Peyer's patch (tissue), 4 donors: ENCODE measurements at regions not wholly inside any gene's neighbourhood (a gene's known extent, or its start where the extent isn't known, plus 50 kb on each side); places are given as distances from the start of the nearest gene placed in this dataset.

Experiments used
- DNase-seq, 3 donors: peaks; one replicate each; pipeline ENCODE4 v3.0.0-alpha.2; 2017 to 2019
- H3K27ac ChIP-seq, 4 donors: fragments of 200-600 bp; sonication (generic); one replicate each; pipeline ENCODE4 v1.5.1; 2016 to 2019
- H3K27me3 ChIP-seq, 2 donors: fragments of 200-600 bp; sonication (generic); one replicate each; pipeline ENCODE4 v1.5.1; 2019
- H3K36me3 ChIP-seq, 3 donors: fragments of 200-600 bp; sonication (generic); one replicate each; pipeline ENCODE4 v1.5.1; 2016 to 2019
- H3K4me1 ChIP-seq, 4 donors: fragments of 200-600 bp; sonication (generic); one replicate each; pipeline ENCODE4 v1.5.1; 2016 to 2019
- H3K4me3 ChIP-seq, 4 donors: fragments of 200-600 bp; sonication (generic); 1 replicate in 3 of 4; 2 replicates in 1 of 4; pipeline ENCODE4 v1.5.1; 2016 to 2019; ENCODE audit warnings: mild to moderate bottlenecking in 1 of 4
- H3K9me3 ChIP-seq, 4 donors: fragments of 200-600 bp; sonication (generic); one replicate each; pipeline ENCODE4 v1.5.1; 2016 to 2019; ENCODE audit warnings: mild to moderate bottlenecking in 1 of 4
- CTCF ChIP-seq, 6 experiments: fragments of 450-650 bp in 4 of 6; fragments of 200-600 bp in 2 of 6; sonication (generic) in 1 of 6; IDR thresholded peaks; one replicate each; pipeline ENCODE4 v1.5.1; 2017 to 2019; ENCODE audit warnings: antibody characterized with exemption in 6 of 6, mild to moderate bottlenecking in 3 of 6, moderate library complexity in 1 of 6
- POLR2A ChIP-seq, 2 donors: fragments of 450-650 bp; IDR thresholded peaks; one replicate each; pipeline ENCODE4 v1.5.1; 2017; ENCODE audit warnings: antibody characterized with exemption in 2 of 2, mild to moderate bottlenecking in 2 of 2, moderate library complexity in 2 of 2

GRCh38 chr3:23749609-23750008 is 56.1 kb upstream of the UBE2E1 start:
- Histone ChIP-seq H3K27me3 (no peaks in the 10 kb centered on the region), H3K4me1 (no peaks in the 10 kb centered on the region), H3K27ac (no peak overlapping the region), H3K9me3 (no peaks in the 10 kb centered on the region), H3K36me3 (no peaks in the 10 kb centered on the region), H3K4me3 (no peak overlapping the region)
- no peak for DNase-seq
- no peak for TF ChIP-seq POLR2A (IDR thresholded peaks at IDR 0.05)
- no peak for TF ChIP-seq CTCF (IDR thresholded peaks at IDR 0.05)

GRCh38 chr3:23750573-23751210 is 55.1 kb upstream of the UBE2E1 start:
- Histone ChIP-seq H3K9me3 (no peaks in the 10 kb centered on the region), H3K27me3 (no peaks in the 10 kb centered on the region), H3K27ac (no peak overlapping the region), H3K4me1 (no peaks in the 10 kb centered on the region), H3K36me3 (no peaks in the 10 kb centered on the region), H3K4me3 (no peak overlapping the region)
- no peak for TF ChIP-seq POLR2A (IDR thresholded peaks at IDR 0.05)
- no peak for TF ChIP-seq CTCF (IDR thresholded peaks at IDR 0.05)
- no peak for DNase-seq

GRCh38 chr3:23751212-23751723 is 54.5 kb upstream of the UBE2E1 start:
- no peaks in the 10 kb centered on the region for H3K9me3 ChIP-seq
- no peaks in the 10 kb centered on the region for H3K27me3 ChIP-seq
- H3K36me3 ChIP-seq = no peaks in the 10 kb centered on the region
- no peak overlapping the region for H3K4me3 ChIP-seq
- DNase-seq = no peak
- H3K27ac ChIP-seq = no peak overlapping the region
- TF ChIP-seq POLR2A (IDR thresholded peaks at IDR 0.05) (no peak), CTCF (IDR thresholded peaks at IDR 0.05) (no peak)
- no peaks in the 10 kb centered on the region for H3K4me1 ChIP-seq

- Histone ChIP-seq H3K4me3 (no peak overlapping the region), H3K36me3 (no peaks in the 10 kb centered on the region), H3K4me1 (no peaks in the 10 kb centered on the region), H3K27ac (no peak overlapping the region), H3K27me3 (no peaks in the 10 kb centered on the region), H3K9me3 (no peaks in the 10 kb centered on the region)
- DNase-seq = no peak
- no peak for TF ChIP-seq POLR2A (IDR thresholded peaks at IDR 0.05)
- no peak for TF ChIP-seq CTCF (IDR thresholded peaks at IDR 0.05)
Observed at GRCh38 chr3:23752126-23752525, 53.6 kb upstream of the UBE2E1 start.

- H3K4me3 ChIP-seq = no peak overlapping the region
- H3K27ac ChIP-seq = no peak overlapping the region
- DNase-seq = no peak
- no peaks in the 10 kb centered on the region for H3K36me3 ChIP-seq
- no peaks in the 10 kb centered on the region for H3K27me3 ChIP-seq
- no peaks in the 10 kb centered on the region for H3K4me1 ChIP-seq
- TF ChIP-seq CTCF (IDR thresholded peaks at IDR 0.05) (no peak), POLR2A (IDR thresholded peaks at IDR 0.05) (no peak)
- H3K9me3 ChIP-seq = no peaks in the 10 kb centered on the region
Observed at GRCh38 chr3:23754215-23754614, 51.5 kb upstream of the UBE2E1 start.
